IMR-90 (cell line): ENCODE measurements at regions not wholly inside any gene's neighbourhood (a gene's known extent, or its start where the extent isn't known, plus 50 kb on each side); places are given as distances from the start of the nearest gene placed in this dataset.

Experiments used
- ATAC-seq: fragments of 200-7000 bp; cut with Tn5 transposase; 2 replicates; pipeline ENCODE4 v1.9.1; 2020; ENCODE audit warnings: low read depth, mild to moderate bottlenecking, moderate library complexity
- BruUV-seq: library from RNA; stranded (reverse); fragments of 400-500 nt; replicated peaks from 2 replicates; lab custom pipeline; 2021; lab: Mats Ljungman, UMichigan
- CTCF ChIA-PET: fragments of 300-600 bp; formaldehyde crosslinking; extraction: SDS; loops from one replicate; lab custom pipeline; 2021; ENCODE audit warnings: antibody characterized with exemption; lab: Yijun Ruan, JAX
- POLR2A ChIA-PET: fragments of 300-600 bp; sonication (Branson Sonifier 250); formaldehyde crosslinking; loops from one replicate; lab custom pipeline; 2022; ENCODE audit warnings: antibody characterized with exemption; ENCODE audit not compliant: unreplicated experiment; lab: Charles Lee
- DNase-seq: peaks from one replicate; pipeline ENCODE4 v3.0.0; 2013
- H2AFZ ChIP-seq: replicated peaks from 2 replicates; pipeline ENCODE3; 2013; ENCODE audit warnings: low read length, mild to moderate bottlenecking; ENCODE audit not compliant: poor library complexity
- H2AK5ac ChIP-seq: 2 replicates; pipeline ENCODE4 v1.6.1; 2013; ENCODE audit warnings: low read depth, low read length, inconsistent platforms
- H2AK9ac ChIP-seq: replicated peaks from 2 replicates; pipeline ENCODE3; 2013; ENCODE audit warnings: mild to moderate bottlenecking, low read depth, low read length, moderate library complexity; ENCODE audit not compliant: poor library complexity
- H2BK120ac ChIP-seq: 2 replicates; pipeline ENCODE4 v1.6.1; 2013; ENCODE audit warnings: low read depth, low read length, inconsistent platforms
- H2BK15ac ChIP-seq: 3 replicates; pipeline ENCODE4 v1.6.1; 2013; ENCODE audit warnings: low read depth, low read length, inconsistent platforms
- H2BK20ac ChIP-seq: 2 replicates; pipeline ENCODE4 v1.6.1; 2013; ENCODE audit warnings: low read depth, mild to moderate bottlenecking, inconsistent platforms, low read length, moderate library complexity
- H2BK5ac ChIP-seq: 2 replicates; pipeline ENCODE4 v1.6.1; 2013; ENCODE audit warnings: mild to moderate bottlenecking, low read depth, low read length, inconsistent platforms; ENCODE audit not compliant: poor library complexity, severe bottlenecking
- H3K14ac ChIP-seq: replicated peaks from 2 replicates; pipeline ENCODE4 v1.6.1; 2013; ENCODE audit warnings: low read depth, low read length, inconsistent platforms
- H3K18ac ChIP-seq: 2 replicates; pipeline ENCODE4 v1.6.1; 2013; ENCODE audit warnings: low read depth, low read length, control low read depth
- H3K23ac ChIP-seq: 2 replicates; pipeline ENCODE4 v1.6.1; 2013; ENCODE audit warnings: low read depth, low read length, inconsistent platforms
- H3K27ac ChIP-seq: 2 replicates; pipeline ENCODE4 v1.5.1; 2013; ENCODE audit warnings: mild to moderate bottlenecking, control low read depth, low read length; ENCODE audit not compliant: insufficient read depth
- H3K27me3 ChIP-seq: 2 replicates; pipeline ENCODE4 v1.6.1; 2013; ENCODE audit warnings: low read length; ENCODE audit not compliant: control insufficient read depth, insufficient read depth
- H3K36me3 ChIP-seq: 2 replicates; pipeline ENCODE4 v1.6.1; 2013; ENCODE audit warnings: low read length, mixed read lengths; ENCODE audit not compliant: control insufficient read depth, insufficient read depth
- H3K4ac ChIP-seq: 2 replicates; pipeline ENCODE4 v1.6.1; 2013; ENCODE audit warnings: low read depth, low read length, inconsistent platforms
- H3K4me1 ChIP-seq: 2 replicates; pipeline ENCODE4 v1.6.1; 2013; ENCODE audit warnings: low read length, mixed read lengths; ENCODE audit not compliant: control insufficient read depth, insufficient read depth
- H3K4me2 ChIP-seq: 2 replicates; pipeline ENCODE4 v1.6.1; 2013; ENCODE audit warnings: low read depth, mild to moderate bottlenecking, control low read depth, low read length, moderate library complexity
- H3K4me3 ChIP-seq: 2 replicates; pipeline ENCODE4 v1.5.1; 2013; ENCODE audit warnings: low read depth, mild to moderate bottlenecking, control low read depth, low read length, moderate library complexity; ENCODE audit not compliant: insufficient read depth
- H3K56ac ChIP-seq: 2 replicates; pipeline ENCODE4 v1.6.1; 2013; ENCODE audit warnings: low read length, inconsistent platforms; ENCODE audit not compliant: insufficient read depth; ENCODE audit errors: extremely low read depth
- H3K79me1 ChIP-seq, 2 experiments: 2 replicates each; pipeline ENCODE4 v1.6.1; 2013; ENCODE audit warnings: low read length in 2 of 2, inconsistent platforms in 1 of 2, low read depth in 1 of 2
- H3K9ac ChIP-seq: 2 replicates; pipeline ENCODE4 v1.6.1; 2013; ENCODE audit warnings: low read depth, low read length, control low read depth
- H3K9me1 ChIP-seq: 2 replicates; pipeline ENCODE4 v1.6.1; 2013; ENCODE audit warnings: low read length, inconsistent platforms; ENCODE audit not compliant: insufficient read depth
- H3K9me3 ChIP-seq: 2 replicates; pipeline ENCODE4 v1.6.1; 2013; ENCODE audit warnings: low read length; ENCODE audit not compliant: control insufficient read depth, insufficient read depth
- H4K20me1 ChIP-seq: 2 replicates; pipeline ENCODE4 v1.6.1; 2013; ENCODE audit warnings: low read length, inconsistent platforms; ENCODE audit not compliant: insufficient read depth
- H4K5ac ChIP-seq: 2 replicates; pipeline ENCODE4 v1.6.1; 2013; ENCODE audit warnings: mild to moderate bottlenecking, low read depth, low read length, control low read depth
- H4K8ac ChIP-seq, 2 experiments: 2 replicates each; pipeline ENCODE4 v1.6.1; 2013; ENCODE audit warnings: low read depth in 2 of 2, low read length in 2 of 2, control low read depth in 1 of 2, inconsistent platforms in 1 of 2
- H4K91ac ChIP-seq: 2 replicates; pipeline ENCODE4 v1.6.1; 2013; ENCODE audit warnings: low read depth, low read length, inconsistent platforms; ENCODE audit not compliant: insufficient read depth
- BHLHE40 ChIP-seq: fragments of 150-350 bp; IDR thresholded peaks from 2 replicates; pipeline ENCODE4 v1.6.1; 2016; ENCODE audit warnings: mild to moderate bottlenecking, low read depth, low read length
- CEBPB ChIP-seq: IDR thresholded peaks from 2 replicates; pipeline ENCODE4 v1.6.1; 2012; ENCODE audit warnings: low read depth, low read length, improper control_type of control experiment
- CTCF ChIP-seq: conservative IDR thresholded peaks from 2 replicates; pipeline ENCODE4 v1.5.1; 2012; ENCODE audit warnings: mild to moderate bottlenecking, low read depth, low read length, improper control_type of control experiment
- ELK1 ChIP-seq: fragments of 150-350 bp; IDR thresholded peaks from 2 replicates; pipeline ENCODE4 v1.6.1; 2016; ENCODE audit warnings: low read depth, mild to moderate bottlenecking, low read length, moderate library complexity, borderline replicate concordance
- FOS ChIP-seq: fragments of 150-350 bp; IDR thresholded peaks from 2 replicates; pipeline ENCODE4 v1.6.1; 2016; ENCODE audit warnings: low read depth, low read length
- MAFK ChIP-seq: IDR thresholded peaks from 2 replicates; pipeline ENCODE4 v1.6.1; 2012; ENCODE audit warnings: low read depth, low read length, improper control_type of control experiment
- MAZ ChIP-seq: IDR thresholded peaks from 2 replicates; pipeline ENCODE4 v1.6.1; 2012; ENCODE audit warnings: low read depth, mild to moderate bottlenecking, low read length, improper control_type of control experiment, moderate library complexity, borderline replicate concordance
- MXI1 ChIP-seq: IDR thresholded peaks from 2 replicates; pipeline ENCODE4 v1.6.1; 2012; ENCODE audit warnings: low read depth, mild to moderate bottlenecking, low read length, moderate library complexity, borderline replicate concordance
- NFE2L2 ChIP-seq: fragments of 150-350 bp; IDR thresholded peaks from 2 replicates; pipeline ENCODE4 v1.6.1; 2016; ENCODE audit warnings: low read depth, mild to moderate bottlenecking, low read length
- POLR2A ChIP-seq: IDR thresholded peaks from 2 replicates; pipeline ENCODE4 v1.6.1; 2012; ENCODE audit warnings: mild to moderate bottlenecking, low read depth, low read length
- RAD21 ChIP-seq: IDR thresholded peaks from 2 replicates; pipeline ENCODE4 v1.6.1; 2012; ENCODE audit warnings: low read length, improper control_type of control experiment
- RCOR1 ChIP-seq: IDR thresholded peaks from 2 replicates; pipeline ENCODE4 v1.6.1; 2012; ENCODE audit warnings: mild to moderate bottlenecking, low read length, improper control_type of control experiment; ENCODE audit not compliant: insufficient replicate concordance
- RFX5 ChIP-seq: IDR thresholded peaks from 2 replicates; pipeline ENCODE4 v1.8.0; 2012; ENCODE audit warnings: low read depth, mild to moderate bottlenecking, low read length, moderate library complexity
- SMC3 ChIP-seq: fragments of 150-350 bp; IDR thresholded peaks from 2 replicates; pipeline ENCODE4 v1.6.1; 2016; ENCODE audit warnings: low read depth, mild to moderate bottlenecking, antibody characterized with exemption, low read length, moderate library complexity
- USF2 ChIP-seq: fragments of 150-350 bp; IDR thresholded peaks from 2 replicates; pipeline ENCODE4 v1.6.1; 2017; ENCODE audit warnings: mild to moderate bottlenecking, antibody characterized with exemption, low read length, low read depth
- WGBS, 2 experiments: methylation state at CpG; one replicate each; pipeline versions ENCODE4 v1.1.5 to v1.1.7; 2013; ENCODE audit warnings: missing lambda C conversion rate in 2 of 2; ENCODE audit not compliant: insufficient read length in 1 of 2; ENCODE audit errors: extremely low coverage in 2 of 2; 5-methylcytosine and 5-hydroxymethylcytosine counted together
- dilution Hi-C: fragments of 300-500 bp; cut with HindIII; formaldehyde crosslinking; loops from one replicate; pipeline ENCODE4 v1.14.3; 2018; ENCODE audit warnings: low sequenced_read_pairs; ENCODE audit not compliant: unreplicated experiment
- in situ Hi-C: fragments of 300-500 bp; cut with MboI; formaldehyde crosslinking; loops from 3 replicates; pipeline ENCODE4 v1.14.3; 2019; ENCODE audit warnings: low sequenced_read_pairs, inconsistent platforms, mixed read lengths
- intact Hi-C: fragments of 100-400 bp; cut with micrococcal nuclease; formaldehyde crosslinking; loops from 2 replicates; pipeline ENCODE4 v1.10.0; 2022

GRCh38 chr20:63114006-63114692, 101.8 kb downstream of the YTHDF1 start:
- DNase-seq (no peak), ATAC-seq (no peak)
- H3K27me3 ChIP-seq: peaks cover 11% of the 10 kb centered on the region; the same call in 1 of the 2 replicates
- H2BK20ac ChIP-seq: no peak overlapping the region
- H3K23ac ChIP-seq: no peak overlapping the region
- CTCF ChIA-PET: no interaction called here
- no peak overlapping the region for H3K4me3 ChIP-seq
- POLR2A ChIA-PET: no interaction called here
- H3K36me3 ChIP-seq: no peaks in the 10 kb centered on the region
- H2AK9ac ChIP-seq: no peak overlapping the region
- H3K18ac ChIP-seq: no peak overlapping the region
- in situ Hi-C loops (no loop called here), intact Hi-C loops (no loop called here), dilution Hi-C loops (no loop called here)
- no peak overlapping the region for H2BK15ac ChIP-seq
- no peak overlapping the region for H3K4me2 ChIP-seq
- H4K5ac ChIP-seq: no peak overlapping the region
- no peak for TF ChIP-seq RFX5
- no peak for TF ChIP-seq MAFK
- TF ChIP-seq NFE2L2: no peak
- TF ChIP-seq SMC3: no peak
- TF ChIP-seq MXI1: no peak
- TF ChIP-seq MAZ: no peak
- no peak for TF ChIP-seq FOS
- no peak for TF ChIP-seq CTCF
- TF ChIP-seq RAD21: no peak
- TF ChIP-seq USF2: no peak
- TF ChIP-seq BHLHE40: no peak
- TF ChIP-seq POLR2A: no peak
- no peak for TF ChIP-seq RCOR1
- no peak for TF ChIP-seq ELK1
- no peak for TF ChIP-seq CEBPB
- no peak overlapping the region for H3K4ac ChIP-seq
- H3K79me1 ChIP-seq: no peaks in the 10 kb centered on the region
- no peak overlapping the region for H3K27ac ChIP-seq
- H3K9me3 ChIP-seq: no peaks in the 10 kb centered on the region; the same call in 1 of the 2 replicates
- H2BK120ac ChIP-seq: no peak overlapping the region
- H4K8ac ChIP-seq: no peak overlapping the region
- H3K9me1 ChIP-seq: no peaks in the 10 kb centered on the region
- BruUV-seq: no TSS peak
- H2BK5ac ChIP-seq: no peak overlapping the region
- H3K56ac ChIP-seq: no peak overlapping the region
- H4K20me1 ChIP-seq: no peaks in the 10 kb centered on the region
- H2AFZ ChIP-seq: no peak overlapping the region
- no peak overlapping the region for H3K14ac ChIP-seq
- H2AK5ac ChIP-seq: no peak overlapping the region
- 62% methylated on average over 13 of the region's 22 CpGs; no CpG with 5 or more reads in 1 of the 2 experiments for WGBS, 2 experiments
- H3K9ac ChIP-seq: no peak overlapping the region
- no peaks in the 10 kb centered on the region for H3K4me1 ChIP-seq
- no peak overlapping the region for H4K91ac ChIP-seq
